Smooth muscle cell (in vitro differentiated cells): ENCODE measurements at regions not wholly inside any gene's neighbourhood (a gene's known extent, or its start where the extent isn't known, plus 50 kb on each side); places are given as distances from the start of the nearest gene placed in this dataset.
A peak's percentile ranks its signal among the peaks of the same experiment; 100 is the strongest.

Source experiments
- DNase-seq: peaks from one replicate; lab custom pipeline; 2025; ENCODE audit not compliant: unreplicated experiment; lab: John Stamatoyannopoulos, UW
- H2AFZ ChIP-seq: fragments of 200-600 bp; sonication (generic); 2 replicates; pipeline ENCODE4 v1.6.0; 2016; ENCODE audit warnings: antibody characterized with exemption, low read depth, mild to moderate bottlenecking
- H3F3A ChIP-seq: fragments of 200-600 bp; sonication (generic); 2 replicates; pipeline ENCODE4 v1.6.0; 2017; ENCODE audit warnings: antibody characterized with exemption, low read depth
- H3K27ac ChIP-seq: fragments of 200-600 bp; sonication (generic); 2 replicates; pipeline ENCODE4 v1.5.1; 2016; ENCODE audit warnings: low read depth, mild to moderate bottlenecking
- H3K27me3 ChIP-seq: fragments of 200-600 bp; sonication (generic); 2 replicates; pipeline ENCODE4 v1.6.1; 2016; ENCODE audit warnings: low read depth, mild to moderate bottlenecking
- H3K36me3 ChIP-seq: fragments of 200-600 bp; sonication (generic); 2 replicates; pipeline ENCODE4 v1.5.1; 2016; ENCODE audit warnings: low read depth
- H3K4me1 ChIP-seq: fragments of 200-600 bp; sonication (generic); 2 replicates; pipeline ENCODE4 v1.5.1; 2016; ENCODE audit warnings: low read depth
- H3K4me2 ChIP-seq: fragments of 200-600 bp; sonication (generic); 2 replicates; pipeline ENCODE4 v1.6.0; 2016; ENCODE audit warnings: mild to moderate bottlenecking
- H3K4me3 ChIP-seq: fragments of 200-600 bp; sonication (generic); 2 replicates; pipeline ENCODE4 v1.5.1; 2016; ENCODE audit warnings: mild to moderate bottlenecking
- H3K79me2 ChIP-seq: fragments of 200-600 bp; sonication (generic); 2 replicates; pipeline ENCODE4 v1.6.0; 2016; ENCODE audit warnings: low read depth, mild to moderate bottlenecking
- H3K9ac ChIP-seq: fragments of 200-600 bp; sonication (generic); 2 replicates; pipeline ENCODE4 v1.6.0; 2016; ENCODE audit warnings: low read depth
- H3K9me3 ChIP-seq: fragments of 200-600 bp; sonication (generic); replicated peaks from 2 replicates; pipeline ENCODE4 v1.5.1; 2016; ENCODE audit warnings: low read depth
- H4K20me1 ChIP-seq: fragments of 200-600 bp; sonication (generic); 2 replicates; pipeline ENCODE4 v1.6.0; 2016; ENCODE audit warnings: low read depth
- CTCF ChIP-seq: fragments of 200-600 bp; sonication (generic); IDR thresholded peaks from 2 replicates; pipeline ENCODE4 v1.5.1; 2017; ENCODE audit warnings: borderline replicate concordance, mild to moderate bottlenecking, antibody characterized with exemption; ENCODE audit not compliant: insufficient read depth, poor library complexity, severe bottlenecking
- WGBS: methylation state at CpG from one replicate; pipeline ENCODE4 v1.1.7; 2016; ENCODE audit warnings: low lambda C conversion rate; 5-methylcytosine and 5-hydroxymethylcytosine counted together

GRCh38 chr5:159550951-159551350 lies 220.7 kb upstream of the IL12B start:
- H3K9me3 ChIP-seq = no peaks in the 10 kb centered on the region
- no peak overlapping the region for H3K4me2 ChIP-seq
- no peak overlapping the region for H2AFZ ChIP-seq
- DNase-seq = no peak
- H3F3A ChIP-seq = no peaks in the 10 kb centered on the region
- peaks cover 3% of the 10 kb centered on the region for H3K4me1 ChIP-seq
- H3K27ac ChIP-seq = no peak overlapping the region
- WGBS = 86% methylated on average over 1 of the region's 1 CpG
- H3K27me3 ChIP-seq = no peaks in the 10 kb centered on the region
- H3K36me3 ChIP-seq = no peaks in the 10 kb centered on the region
- H3K9ac ChIP-seq = no peak overlapping the region
- H3K4me3 ChIP-seq = no peak overlapping the region
- no peaks in the 10 kb centered on the region for H4K20me1 ChIP-seq
- no peak for TF ChIP-seq CTCF
- H3K79me2 ChIP-seq = no peaks in the 10 kb centered on the region

- DNase-seq = no peak
- H3K4me2 ChIP-seq = peak overlapping the region; percentile 45
- H3K9ac ChIP-seq = no peak overlapping the region
- no peak overlapping the region for H3K27ac ChIP-seq
- TF ChIP-seq CTCF = no peak
- no peaks in the 10 kb centered on the region for H4K20me1 ChIP-seq
- H3K79me2 ChIP-seq = no peaks in the 10 kb centered on the region
- no peak overlapping the region for H2AFZ ChIP-seq
- H3F3A ChIP-seq = no peaks in the 10 kb centered on the region
- no peaks in the 10 kb centered on the region for H3K36me3 ChIP-seq
- no peaks in the 10 kb centered on the region for H3K27me3 ChIP-seq
- no peak overlapping the region for H3K4me3 ChIP-seq
- H3K4me1 ChIP-seq = peaks cover 3% of the 10 kb centered on the region
- WGBS = 6% methylated on average over 3 of the region's 3 CpGs
- H3K9me3 ChIP-seq = no peaks in the 10 kb centered on the region
Measured at GRCh38 chr5:159552751-159553150, 222.5 kb upstream of the IL12B start.

- no peak overlapping the region for H2AFZ ChIP-seq
- H3K4me2 ChIP-seq = no peak overlapping the region
- H3K9ac ChIP-seq = no peak overlapping the region
- H3K27ac ChIP-seq = no peak overlapping the region
- no peaks in the 10 kb centered on the region for H4K20me1 ChIP-seq
- H3K4me3 ChIP-seq = no peak overlapping the region
- WGBS = 68% methylated on average over 2 of the region's 2 CpGs
- H3K36me3 ChIP-seq = no peaks in the 10 kb centered on the region
- no peaks in the 10 kb centered on the region for H3K27me3 ChIP-seq
- DNase-seq = no peak
- peaks cover 3% of the 10 kb centered on the region for H3K4me1 ChIP-seq
- H3F3A ChIP-seq = no peaks in the 10 kb centered on the region
- no peak for TF ChIP-seq CTCF
- H3K79me2 ChIP-seq = no peaks in the 10 kb centered on the region
- H3K9me3 ChIP-seq = no peaks in the 10 kb centered on the region
Measured at GRCh38 chr5:159553792-159554191, 223.5 kb upstream of the IL12B start.

- Histone ChIP-seq H3K27me3 (no peaks in the 10 kb centered on the region), H3K4me1 (peaks cover 3% of the 10 kb centered on the region), H3K4me3 (no peak overlapping the region), H3K4me2 (no peak overlapping the region), H3K79me2 (no peaks in the 10 kb centered on the region), H3K36me3 (no peaks in the 10 kb centered on the region), H3K9ac (no peak overlapping the region), H2AFZ (no peak overlapping the region), H3K9me3 (no peaks in the 10 kb centered on the region), H4K20me1 (no peaks in the 10 kb centered on the region), H3K27ac (no peak overlapping the region), H3F3A (no peaks in the 10 kb centered on the region)
- DNase-seq = no peak
- no peak for TF ChIP-seq CTCF
- WGBS = 67% methylated on average over 1 of the region's 1 CpG
Measured at GRCh38 chr5:159555084-159555483, 224.8 kb upstream of the IL12B start.
